GM12873 (cell line): ENCODE measurements at regions not wholly inside any gene's neighbourhood (a gene's known extent, or its start where the extent isn't known, plus 50 kb on each side); places are given as distances from the start of the nearest gene placed in this dataset.

Source experiments
- CTCF ChIP-seq: IDR thresholded peaks from 2 replicates; pipeline ENCODE4 v1.5.1; 2012; ENCODE audit warnings: low read depth, mild to moderate bottlenecking, moderate library complexity, low read length, control low read depth; ENCODE audit not compliant: insufficient read depth; ENCODE audit errors: missing control alignments

GRCh38 chr5:167105941-167106340 lies 1185.5 kb upstream of the WWC1 start:
- no peak for TF ChIP-seq CTCF

- TF ChIP-seq CTCF = no peak
Measured at GRCh38 chr5:167107684-167108083, 1183.8 kb upstream of the WWC1 start.

- no peak for TF ChIP-seq CTCF
Measured at GRCh38 chr5:167112556-167112955, 1178.9 kb upstream of the WWC1 start.

GRCh38 chr5:167122267-167122666 lies 1169.2 kb upstream of the WWC1 start:
- TF ChIP-seq CTCF = no peak

- no peak for TF ChIP-seq CTCF
Measured at GRCh38 chr5:167123126-167123525, 1168.3 kb upstream of the WWC1 start.

- no peak for TF ChIP-seq CTCF
Measured at GRCh38 chr5:167128581-167128980, 1162.9 kb upstream of the WWC1 start.

GRCh38 chr5:167140548-167141291 lies 1150.7 kb upstream of the WWC1 start:
- no peak for TF ChIP-seq CTCF
